Sciatic nerve (tissue), 2 donors: ENCODE measurements at regions not wholly inside any gene's neighbourhood (a gene's known extent, or its start where the extent isn't known, plus 50 kb on each side); places are given as distances from the start of the nearest gene placed in this dataset.
"Not testable (repeated sequence)": the region's sequence is repeated elsewhere in the genome, so short reads cannot be mapped to it uniquely, and the experiment has no call there.

Source experiments
- ATAC-seq: fragments of 200-7000 bp; cut with Tn5 transposase; one replicate; pipeline ENCODE4 v1.9.1; 2020; ENCODE audit warnings: mild to moderate bottlenecking, moderate library complexity
- DNase-seq: peaks from one replicate; pipeline ENCODE4 v3.0.0-alpha.2; 2020; ENCODE audit warnings: low spot score
- intact Hi-C: fragments of 100-400 bp; cut with DNase I; formaldehyde crosslinking; loops from one replicate; pipeline ENCODE4 v1.14.2; 2022
- donor health status: DM: no; HTN: no; CAD: no.
- donor health status: DM: no; HTN: no; CAD: no.

GRCh38 chr18:22063672-22064071 is 105.7 kb upstream of the GATA6 start:
- DNase-seq (no peak), ATAC-seq (no peak)
- intact Hi-C loops: no loop called here

DNA sequence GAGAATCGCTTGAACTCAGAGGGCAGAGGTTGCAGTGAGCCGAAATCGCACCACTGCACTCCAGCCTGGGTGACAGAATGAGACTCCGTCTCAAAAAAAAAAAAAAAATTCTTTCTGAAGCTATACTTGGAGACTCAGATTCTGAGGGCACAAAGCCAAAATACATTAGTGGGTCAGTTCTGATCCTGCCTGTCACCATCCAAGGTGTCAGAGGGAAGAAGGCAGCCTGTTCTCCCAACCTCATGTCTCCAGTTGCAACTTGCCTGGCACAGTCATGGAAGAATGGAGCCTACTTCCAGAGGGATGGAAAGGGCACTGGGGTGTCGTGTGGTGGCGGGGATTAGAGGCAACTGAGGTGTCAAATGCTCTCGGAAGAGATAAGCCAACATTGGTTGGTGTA is 104.8 kb upstream of the GATA6 start:
- intact Hi-C loops: no loop called here
- ATAC-seq: no peak

DNA sequence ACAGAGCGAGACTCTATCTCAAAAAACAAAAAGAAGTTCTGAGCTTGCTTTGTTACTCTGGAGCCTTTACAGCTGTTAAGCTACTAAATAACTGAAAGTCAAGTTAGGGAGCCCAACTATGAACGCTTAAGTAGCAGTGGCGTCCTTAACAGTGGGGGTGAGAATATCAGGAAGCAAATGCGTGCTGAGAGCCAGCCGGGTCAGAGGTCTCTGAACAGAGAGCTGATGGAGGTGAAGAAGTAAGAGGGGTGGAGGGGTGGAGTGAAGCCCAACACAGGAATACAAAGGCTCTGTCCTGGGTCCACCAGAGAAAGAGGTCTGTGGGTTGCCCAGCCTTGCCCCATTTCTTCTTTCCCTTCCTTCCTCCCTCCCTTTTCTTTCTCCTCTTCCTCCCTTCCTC is 104.1 kb upstream of the GATA6 start:
- intact Hi-C loops: no loop called here
- ATAC-seq (no peak), DNase-seq (no peak)

More for the DNA sequence above, 104.8 kb upstream of the GATA6 start:
- DNase-seq: no peak

GRCh38 chr18:22066083-22066485 is 103.3 kb upstream of the GATA6 start:
- ATAC-seq (no peak), DNase-seq (no peak)
- intact Hi-C loops: no loop called here

DNA sequence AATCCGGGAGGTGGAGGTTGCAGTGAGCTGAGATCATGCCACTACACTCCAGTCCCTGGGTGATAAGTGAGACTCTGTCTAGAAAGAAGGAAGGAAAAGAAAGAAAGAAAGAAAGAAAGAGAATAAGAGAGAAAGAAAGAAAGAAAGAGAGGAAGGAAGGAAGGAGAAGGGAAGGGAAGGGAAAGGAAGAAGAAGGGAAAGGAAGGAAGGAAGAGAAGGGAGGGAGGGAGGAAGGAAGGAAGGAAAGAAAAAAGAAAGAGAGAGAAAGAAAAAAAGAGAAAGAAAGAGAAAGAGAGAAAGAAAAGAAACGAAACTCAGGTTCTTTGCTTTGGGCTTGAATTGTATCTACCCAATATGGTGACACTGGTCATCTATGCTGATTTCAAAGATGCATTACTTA is 102.3 kb upstream of the GATA6 start:
- DNase-seq (no peak), ATAC-seq (no peak)
- intact Hi-C loops: no loop called here

DNA sequence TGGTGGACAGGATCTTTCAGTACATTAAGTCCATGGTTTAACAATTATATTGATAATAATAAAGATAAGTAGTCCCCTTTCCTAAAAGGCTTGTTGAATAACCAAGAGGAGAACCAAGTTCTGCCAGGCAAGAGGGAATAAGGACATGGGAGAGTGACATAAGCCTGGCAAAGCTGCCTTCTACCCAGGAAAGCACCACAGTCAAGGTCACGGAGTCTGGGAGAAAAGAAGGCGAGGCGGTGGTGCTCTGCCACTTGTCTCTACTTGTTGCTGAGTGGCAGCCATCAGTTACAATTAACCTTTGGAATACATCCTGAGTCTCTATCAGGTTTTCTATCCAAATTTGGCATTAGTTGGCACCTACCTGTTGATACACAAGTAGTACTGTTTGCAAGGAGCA is 101.7 kb upstream of the GATA6 start:
- intact Hi-C loops: no loop called here
- no peak for ATAC-seq
- no peak for DNase-seq

GRCh38 chr18:22068784-22069183 is 100.6 kb upstream of the GATA6 start:
- DNase-seq, intact Hi-C loops, ATAC-seq: not testable (repeated sequence)

DNA sequence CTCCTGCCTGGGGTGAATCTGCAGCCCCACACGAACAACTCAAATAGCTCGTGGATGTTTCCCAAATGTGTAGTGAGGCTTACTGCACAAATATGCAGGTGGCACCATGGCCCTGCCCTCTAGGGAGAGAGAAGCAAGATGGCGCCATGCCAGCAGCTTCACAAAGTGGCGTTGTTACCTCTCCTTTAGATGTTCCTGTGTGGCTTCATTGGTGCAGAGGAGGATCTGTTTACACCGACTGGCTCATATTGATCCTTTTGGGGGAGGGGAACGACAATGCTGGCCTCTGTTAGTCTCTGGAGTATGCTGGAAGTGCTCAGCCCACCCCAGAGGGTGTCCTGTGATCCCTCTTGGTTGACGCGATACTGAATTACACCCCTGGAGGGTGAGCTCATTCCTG is 99.5 kb upstream of the GATA6 start:
- intact Hi-C loops: no loop called here
- ATAC-seq: no peak
- DNase-seq: no peak

- DNase-seq: no peak
- intact Hi-C loops: no loop called here
- no peak for ATAC-seq
Observed at GRCh38 chr18:22073411-22073810, 96.0 kb upstream of the GATA6 start.

DNA sequence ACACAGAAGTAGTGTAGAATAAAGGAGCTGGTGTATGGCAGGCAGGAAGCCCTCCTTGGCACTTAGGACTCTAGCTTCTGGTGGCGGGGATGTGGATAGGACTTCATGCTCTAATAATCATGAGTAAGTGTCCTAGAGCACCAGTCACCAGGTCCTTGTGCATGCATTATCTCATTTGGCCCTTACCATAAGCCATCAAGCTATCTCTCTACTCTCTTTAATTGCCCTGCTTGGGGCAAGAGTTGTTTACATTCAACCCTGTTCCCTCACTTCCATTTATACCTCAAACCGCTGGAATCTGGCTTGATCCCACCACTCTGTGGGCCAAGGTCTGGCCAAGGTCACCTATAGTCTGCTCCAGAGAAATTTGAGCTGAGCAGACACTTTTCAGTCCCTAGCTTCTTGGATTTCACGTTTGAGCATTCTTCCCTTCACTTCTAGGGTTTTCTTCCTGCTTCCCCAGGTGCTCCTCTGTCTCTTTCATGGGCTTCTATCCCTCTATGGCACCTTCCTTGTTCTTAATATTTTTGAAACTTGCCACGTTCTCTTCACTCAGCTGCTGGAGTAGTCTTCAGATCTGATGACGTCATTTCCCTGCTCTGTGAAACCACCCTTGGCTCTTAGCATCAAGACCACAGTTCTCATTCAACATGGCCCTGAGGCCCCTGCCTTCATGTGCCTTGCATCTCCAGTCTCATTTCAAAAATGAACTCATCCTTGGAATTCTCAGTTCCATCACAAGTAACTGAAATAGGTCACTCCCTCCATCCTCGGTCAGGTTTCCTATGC is 94.9 kb upstream of the GATA6 start:
- ATAC-seq (no peak), DNase-seq (no peak)

DNA sequence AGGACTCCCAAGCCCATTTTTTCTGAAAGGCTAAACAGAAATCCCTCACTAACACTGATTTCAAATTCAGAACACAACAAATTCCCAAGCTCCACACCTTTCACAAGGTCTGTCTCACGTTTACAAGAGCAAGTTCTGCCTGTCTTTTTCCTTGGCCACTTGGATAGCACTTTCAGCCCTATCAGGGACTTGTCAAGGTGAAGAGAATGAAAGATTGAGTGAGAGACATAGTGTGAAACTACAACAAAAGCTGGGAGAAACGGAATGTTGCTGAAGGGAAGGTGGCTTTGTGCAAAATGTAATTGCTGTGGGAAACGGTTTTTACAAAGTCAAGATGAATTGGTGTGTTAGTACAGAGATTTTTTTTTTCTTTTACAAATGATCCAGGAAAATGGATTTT is 89.4 kb upstream of the GATA6 start:
- ATAC-seq (no peak), DNase-seq (no peak)
- intact Hi-C loops: no loop called here

More for the DNA sequence above, 94.9 kb upstream of the GATA6 start:
- intact Hi-C loops: no loop called here

DNA sequence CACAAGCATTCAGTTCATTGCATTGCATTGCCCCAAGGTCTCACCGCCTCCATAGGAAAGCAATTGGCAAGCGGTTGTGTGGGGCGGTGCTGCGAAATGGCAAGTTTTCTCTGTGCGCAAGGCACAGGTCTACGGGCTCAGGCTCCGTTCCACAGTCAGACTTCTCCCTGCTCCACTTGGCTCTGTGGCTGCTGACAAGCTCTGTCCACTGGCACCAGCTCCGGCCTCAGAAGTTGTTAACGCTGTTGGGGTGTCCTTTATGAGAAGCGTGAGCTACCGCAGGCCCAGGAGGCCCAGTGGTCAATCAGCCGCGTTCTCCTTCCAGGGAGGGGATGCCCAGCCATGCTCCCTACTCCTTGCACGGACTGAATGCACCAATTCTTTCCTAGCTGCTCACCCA is 87.0 kb upstream of the GATA6 start:
- no peak for DNase-seq
- intact Hi-C loops: no loop called here
- ATAC-seq: no peak

- ATAC-seq (no peak), DNase-seq (no peak)
- intact Hi-C loops: no loop called here
Observed at GRCh38 chr18:22084547-22084946, 84.8 kb upstream of the GATA6 start.

DNA sequence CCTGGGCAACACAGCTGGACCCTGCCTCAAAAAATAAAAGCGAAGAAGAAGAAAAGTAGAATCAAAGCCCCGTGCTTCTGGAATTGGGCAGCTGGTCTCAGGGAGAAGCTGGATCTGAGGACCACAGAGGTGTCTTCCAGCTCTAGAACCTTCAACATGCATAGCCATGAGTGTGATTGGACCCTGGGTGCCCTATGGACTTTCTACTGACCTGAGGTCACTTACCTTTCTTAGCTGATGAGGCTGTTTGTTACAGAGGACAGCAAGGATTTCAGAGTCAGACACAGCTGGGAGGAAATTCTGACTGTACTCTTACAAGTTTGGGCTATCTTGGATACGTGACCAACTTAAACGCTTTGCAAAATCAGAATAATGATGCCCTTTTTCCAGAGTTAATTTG is 82.4 kb upstream of the GATA6 start:
- DNase-seq (no peak), ATAC-seq (no peak)
- intact Hi-C loops: no loop called here

- no peak for ATAC-seq
- no peak for DNase-seq
- intact Hi-C loops: no loop called here
Observed at GRCh38 chr18:22088029-22088428, 81.4 kb upstream of the GATA6 start.

DNA sequence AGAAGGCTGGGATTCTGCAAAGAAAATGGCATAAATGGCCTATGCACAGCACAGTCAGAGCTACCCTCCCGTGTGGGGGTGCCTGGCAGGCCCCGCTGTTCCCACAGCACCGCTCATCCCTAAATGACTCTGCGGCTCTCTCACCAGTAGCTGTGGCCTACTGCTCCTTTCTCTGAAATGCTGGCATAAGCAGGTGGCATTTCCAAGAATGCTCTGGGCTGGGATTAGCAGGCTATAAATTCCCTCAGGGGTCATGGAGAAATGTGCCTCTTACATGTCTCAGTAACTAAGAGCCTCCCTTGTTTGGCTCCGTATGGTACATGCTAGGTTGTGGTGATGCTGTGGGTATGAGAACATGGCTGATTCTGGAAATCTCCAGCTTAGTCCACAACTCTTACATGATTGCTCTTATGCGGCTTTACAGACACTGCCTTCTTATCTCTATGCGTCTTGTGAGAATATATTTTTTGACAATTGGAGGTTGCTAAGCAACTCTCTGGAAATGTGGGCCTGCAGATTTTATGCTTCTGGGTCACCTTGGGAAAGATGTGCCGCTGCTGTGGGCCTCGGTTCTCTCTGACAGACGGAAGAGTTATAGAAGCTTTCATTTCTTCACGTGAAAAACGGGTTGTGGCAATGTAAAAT is 80.3 kb upstream of the GATA6 start:
- intact Hi-C loops: no loop called here
- ATAC-seq: no peak

DNA sequence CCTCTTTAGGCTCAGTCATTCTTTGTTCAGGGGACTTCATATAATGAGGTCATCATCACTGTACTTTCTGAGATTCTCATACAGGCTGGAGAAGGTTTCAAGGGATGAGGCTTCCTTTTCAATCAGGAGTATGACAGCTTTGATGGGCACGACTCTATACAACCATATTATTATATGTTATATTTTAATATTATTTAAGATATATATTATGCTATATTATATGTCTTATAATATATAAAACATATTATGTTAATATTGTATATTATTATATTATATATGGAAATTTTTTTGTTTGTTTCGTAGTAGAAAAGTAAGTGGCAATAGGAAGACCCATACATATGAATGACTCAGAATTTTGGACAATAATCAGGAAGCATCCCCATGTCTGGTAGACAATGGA is 78.0 kb upstream of the GATA6 start:
- DNase-seq (no peak), ATAC-seq (no peak)
- intact Hi-C loops: no loop called here

More for the DNA sequence above, 80.3 kb upstream of the GATA6 start:
- no peak for DNase-seq

GRCh38 chr18:22093731-22094357 is 75.5 kb upstream of the GATA6 start:
- ATAC-seq: no peak
- intact Hi-C loops: no loop called here
- no peak for DNase-seq

DNA sequence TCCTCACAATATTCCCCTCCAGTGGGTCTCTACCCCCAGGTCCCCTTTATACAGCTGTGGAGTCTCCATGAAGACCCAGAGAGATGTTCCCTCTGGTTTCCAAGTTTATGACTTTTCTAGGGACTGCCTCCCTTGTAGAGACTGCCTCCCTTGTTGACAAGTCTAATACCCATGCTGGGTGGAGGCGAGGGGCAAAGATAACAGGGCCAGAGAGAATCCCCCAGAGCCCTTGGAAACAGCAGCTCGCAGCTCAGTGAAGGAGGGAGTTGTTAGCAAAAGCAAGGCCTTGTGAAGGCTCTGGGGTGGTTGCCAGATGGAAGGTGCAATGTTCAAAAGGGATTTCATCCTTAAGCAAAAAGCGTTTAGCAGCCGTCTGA is 75.0 kb upstream of the GATA6 start:
- ATAC-seq: no peak
- intact Hi-C loops: no loop called here

GRCh38 chr18:22098563-22098989 is 70.8 kb upstream of the GATA6 start:
- intact Hi-C loops: no loop called here

More for the DNA sequence above, 75.0 kb upstream of the GATA6 start:
- no peak for DNase-seq

More at GRCh38 chr18:22098563-22098989, 70.8 kb upstream of the GATA6 start:
- DNase-seq (no peak), ATAC-seq (no peak)
